Panc1 (cell line): ENCODE measurements at regions not wholly inside any gene's neighbourhood (a gene's known extent, or its start where the extent isn't known, plus 50 kb on each side); places are given as distances from the start of the nearest gene placed in this dataset.

Experiments
- ATAC-seq: fragments of 200-7000 bp; cut with Tn5 transposase; 2 replicates; pipeline ENCODE4 v1.9.1; 2020; ENCODE audit warnings: mild to moderate bottlenecking, moderate library complexity
- BruUV-seq: library from RNA; stranded (reverse); fragments of 400-500 nt; replicated peaks from 2 replicates; lab custom pipeline; 2021; lab: Mats Ljungman, UMichigan
- CTCF ChIA-PET: fragments of 300-600 bp; sonication (Branson Sonifier 250); formaldehyde crosslinking; loops from one replicate; lab custom pipeline; 2022; ENCODE audit warnings: antibody characterized with exemption; lab: Charles Lee
- POLR2A ChIA-PET: fragments of 300-600 bp; sonication (Branson Sonifier 250); formaldehyde crosslinking; loops from one replicate; lab custom pipeline; 2022; ENCODE audit warnings: antibody characterized with exemption; lab: Charles Lee
- DNase-seq: peaks from one replicate; pipeline ENCODE4 v3.0.0-alpha.2; 2010; ENCODE audit warnings: low read depth, low spot score
- H3K27ac ChIP-seq: 2 replicates; pipeline ENCODE4 v1.5.1; 2011; ENCODE audit warnings: mild to moderate bottlenecking, low read length, inconsistent platforms
- H3K27me3 ChIP-seq: fragments of 200-500 bp; sonication (Bioruptor generic); 2 replicates; pipeline ENCODE4 v1.6.0; 2014; ENCODE audit warnings: low read length, inconsistent platforms; ENCODE audit not compliant: control insufficient read depth, insufficient read depth
- H3K36me3 ChIP-seq: fragments of 200-500 bp; sonication (Bioruptor generic); 2 replicates; pipeline ENCODE4 v1.5.1; 2014; ENCODE audit warnings: inconsistent platforms, mild to moderate bottlenecking, low read length, moderate library complexity; ENCODE audit not compliant: control insufficient read depth, insufficient read depth
- H3K4me1 ChIP-seq: 2 replicates; pipeline ENCODE4 v1.5.1; 2011; ENCODE audit warnings: inconsistent platforms, mild to moderate bottlenecking, low read length, moderate library complexity; ENCODE audit not compliant: control insufficient read depth, insufficient read depth
- H3K4me3 ChIP-seq, 2 experiments: 2 replicates each; pipeline ENCODE4 v1.5.1; 2011 to 2012; ENCODE audit warnings: low read depth in 2 of 2, low read length in 2 of 2, mild to moderate bottlenecking in 2 of 2, inconsistent platforms in 1 of 2, moderate library complexity in 1 of 2
- H3K9me3 ChIP-seq: fragments of 200-500 bp; sonication (Bioruptor generic); 2 replicates; pipeline ENCODE4 v1.5.1; 2014; ENCODE audit warnings: low read depth, mild to moderate bottlenecking, inconsistent platforms, low read length, moderate library complexity; ENCODE audit not compliant: control insufficient read depth, insufficient read depth
- POLR2AphosphoS5 ChIP-seq: IDR thresholded peaks from 2 replicates; pipeline ENCODE4 v1.6.1; 2012; ENCODE audit warnings: mild to moderate bottlenecking, low read depth, low read length, moderate library complexity
- SIN3A ChIP-seq: IDR thresholded peaks from 2 replicates; pipeline ENCODE4 v1.6.1; 2012; ENCODE audit warnings: low read depth, mild to moderate bottlenecking, low read length, moderate library complexity, borderline replicate concordance; ENCODE audit not compliant: insufficient read depth
- TCF7L2 ChIP-seq: IDR thresholded peaks from 2 replicates; pipeline ENCODE4 v1.6.1; 2011; ENCODE audit warnings: mild to moderate bottlenecking, low read depth, low read length, inconsistent platforms
- in situ Hi-C: cut with HindIII; loops from 2 replicates; pipeline ENCODE4 v1.10.0; 2016; ENCODE audit warnings: low sequenced_read_pairs, low pct_unique_long_range_greater_than_20kb
- intact Hi-C: fragments of 100-400 bp; cut with micrococcal nuclease; formaldehyde crosslinking; loops from one replicate; pipeline ENCODE4 v1.10.0; 2022; ENCODE audit not compliant: unreplicated experiment
- TF ChIP-seq, protein P1 (sequence below): fragments of 450-650 bp; IDR thresholded peaks from 2 replicates; pipeline ENCODE4 v1.5.1; 2017; ENCODE audit warnings: mild to moderate bottlenecking
- TF ChIP-seq, protein P2 (sequence below), 2 experiments: IDR thresholded peaks; 2 replicates each; pipeline ENCODE4 v1.6.1; 2011 to 2012; ENCODE audit warnings: low read depth in 2 of 2, control low read depth in 1 of 2, low read length in 1 of 2, mild to moderate bottlenecking in 1 of 2, moderate library complexity in 1 of 2; ENCODE audit not compliant: insufficient read depth in 1 of 2

DNA sequence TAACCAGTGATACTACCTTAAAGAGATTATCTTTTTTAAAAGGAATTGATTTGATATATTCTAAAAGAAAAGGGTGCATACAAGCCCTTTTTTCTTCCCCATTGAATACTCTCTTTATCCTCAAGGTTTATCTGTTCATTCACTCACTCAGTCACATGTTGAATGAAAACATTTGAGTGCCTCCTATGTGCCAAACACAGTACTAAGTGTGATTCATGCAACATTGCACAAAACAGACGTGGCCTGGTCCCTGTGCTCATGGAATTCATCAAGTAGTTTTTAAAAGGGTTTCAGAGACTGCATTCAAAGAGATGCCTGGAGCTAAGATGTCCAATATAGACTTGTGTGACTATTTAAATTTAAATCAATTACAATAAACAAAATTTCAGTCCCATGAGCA lies 462.2 kb upstream of the MDFIC2 start:
- H3K4me3 ChIP-seq: no peak overlapping the region
- intact Hi-C loops: no loop called here
- TF ChIP-seq TCF7L2 (no peak), SIN3A (no peak), POLR2AphosphoS5 (no peak)
- TF ChIP-seq, protein P1, sequence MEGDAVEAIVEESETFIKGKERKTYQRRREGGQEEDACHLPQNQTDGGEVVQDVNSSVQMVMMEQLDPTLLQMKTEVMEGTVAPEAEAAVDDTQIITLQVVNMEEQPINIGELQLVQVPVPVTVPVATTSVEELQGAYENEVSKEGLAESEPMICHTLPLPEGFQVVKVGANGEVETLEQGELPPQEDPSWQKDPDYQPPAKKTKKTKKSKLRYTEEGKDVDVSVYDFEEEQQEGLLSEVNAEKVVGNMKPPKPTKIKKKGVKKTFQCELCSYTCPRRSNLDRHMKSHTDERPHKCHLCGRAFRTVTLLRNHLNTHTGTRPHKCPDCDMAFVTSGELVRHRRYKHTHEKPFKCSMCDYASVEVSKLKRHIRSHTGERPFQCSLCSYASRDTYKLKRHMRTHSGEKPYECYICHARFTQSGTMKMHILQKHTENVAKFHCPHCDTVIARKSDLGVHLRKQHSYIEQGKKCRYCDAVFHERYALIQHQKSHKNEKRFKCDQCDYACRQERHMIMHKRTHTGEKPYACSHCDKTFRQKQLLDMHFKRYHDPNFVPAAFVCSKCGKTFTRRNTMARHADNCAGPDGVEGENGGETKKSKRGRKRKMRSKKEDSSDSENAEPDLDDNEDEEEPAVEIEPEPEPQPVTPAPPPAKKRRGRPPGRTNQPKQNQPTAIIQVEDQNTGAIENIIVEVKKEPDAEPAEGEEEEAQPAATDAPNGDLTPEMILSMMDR: no peak
- TF ChIP-seq, protein P2, sequence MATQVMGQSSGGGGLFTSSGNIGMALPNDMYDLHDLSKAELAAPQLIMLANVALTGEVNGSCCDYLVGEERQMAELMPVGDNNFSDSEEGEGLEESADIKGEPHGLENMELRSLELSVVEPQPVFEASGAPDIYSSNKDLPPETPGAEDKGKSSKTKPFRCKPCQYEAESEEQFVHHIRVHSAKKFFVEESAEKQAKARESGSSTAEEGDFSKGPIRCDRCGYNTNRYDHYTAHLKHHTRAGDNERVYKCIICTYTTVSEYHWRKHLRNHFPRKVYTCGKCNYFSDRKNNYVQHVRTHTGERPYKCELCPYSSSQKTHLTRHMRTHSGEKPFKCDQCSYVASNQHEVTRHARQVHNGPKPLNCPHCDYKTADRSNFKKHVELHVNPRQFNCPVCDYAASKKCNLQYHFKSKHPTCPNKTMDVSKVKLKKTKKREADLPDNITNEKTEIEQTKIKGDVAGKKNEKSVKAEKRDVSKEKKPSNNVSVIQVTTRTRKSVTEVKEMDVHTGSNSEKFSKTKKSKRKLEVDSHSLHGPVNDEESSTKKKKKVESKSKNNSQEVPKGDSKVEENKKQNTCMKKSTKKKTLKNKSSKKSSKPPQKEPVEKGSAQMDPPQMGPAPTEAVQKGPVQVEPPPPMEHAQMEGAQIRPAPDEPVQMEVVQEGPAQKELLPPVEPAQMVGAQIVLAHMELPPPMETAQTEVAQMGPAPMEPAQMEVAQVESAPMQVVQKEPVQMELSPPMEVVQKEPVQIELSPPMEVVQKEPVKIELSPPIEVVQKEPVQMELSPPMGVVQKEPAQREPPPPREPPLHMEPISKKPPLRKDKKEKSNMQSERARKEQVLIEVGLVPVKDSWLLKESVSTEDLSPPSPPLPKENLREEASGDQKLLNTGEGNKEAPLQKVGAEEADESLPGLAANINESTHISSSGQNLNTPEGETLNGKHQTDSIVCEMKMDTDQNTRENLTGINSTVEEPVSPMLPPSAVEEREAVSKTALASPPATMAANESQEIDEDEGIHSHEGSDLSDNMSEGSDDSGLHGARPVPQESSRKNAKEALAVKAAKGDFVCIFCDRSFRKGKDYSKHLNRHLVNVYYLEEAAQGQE (IDR thresholded peaks at IDR 0.05; ENCODE audit: insufficient read depth in 1 of 2, low read depth in 2 of 2, low read length in 1 of 2): no peak
- ATAC-seq: no peak
- POLR2A ChIA-PET: no interaction called here
- CTCF ChIA-PET: no interaction called here
- no peaks in the 10 kb centered on the region for H3K27me3 ChIP-seq
- no peak for DNase-seq
- no peaks in the 10 kb centered on the region for H3K4me1 ChIP-seq
- in situ Hi-C loops: no loop called here
- no peaks in the 10 kb centered on the region for H3K9me3 ChIP-seq
- no peak overlapping the region for H3K27ac ChIP-seq
- no TSS peak for BruUV-seq
- H3K36me3 ChIP-seq: no peaks in the 10 kb centered on the region

DNA sequence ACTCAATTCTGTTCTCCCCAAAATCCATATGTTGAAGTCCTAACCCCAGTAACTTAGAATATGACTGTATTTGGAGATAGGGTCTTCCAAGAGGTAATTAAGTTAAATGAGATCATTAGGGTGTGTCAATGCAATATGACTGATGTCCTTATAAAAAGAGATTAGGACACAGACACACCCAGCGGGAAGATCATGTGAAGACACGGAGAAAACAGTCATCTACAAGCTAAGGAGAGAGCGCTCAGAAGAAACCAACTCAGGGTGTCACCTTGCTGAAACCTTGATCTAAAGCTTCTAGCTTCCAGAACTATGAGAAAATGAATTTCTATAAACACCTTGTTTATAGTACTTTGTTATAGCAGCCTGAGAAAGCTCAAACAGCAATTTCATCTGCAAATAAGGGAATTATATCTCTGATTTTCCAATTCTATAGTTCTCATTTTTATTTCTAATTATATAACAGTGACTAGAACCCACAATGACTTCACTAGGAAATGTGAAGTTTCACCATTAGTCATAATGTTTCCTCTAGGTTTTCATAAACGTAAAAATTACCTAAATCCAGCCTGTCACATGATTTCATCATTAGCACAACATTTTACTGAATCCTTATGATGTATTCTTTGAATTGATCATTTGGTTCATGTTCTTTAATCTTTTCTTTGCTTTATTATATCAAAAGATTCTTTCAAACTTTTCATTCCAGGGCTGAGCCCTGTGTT lies 459.1 kb upstream of the MDFIC2 start:
- BruUV-seq: no TSS peak
- intact Hi-C loops: no loop called here

More for the DNA sequence above, 459.1 kb upstream of the MDFIC2 start:
- H3K9me3 ChIP-seq: no peaks in the 10 kb centered on the region
- ChIA-PET POLR2A (no interaction called here), CTCF (no interaction called here)
- H3K4me1 ChIP-seq: no peaks in the 10 kb centered on the region
- in situ Hi-C loops: no loop called here
- H3K36me3 ChIP-seq: no peaks in the 10 kb centered on the region
- H3K27ac ChIP-seq: no peak overlapping the region
- H3K27me3 ChIP-seq: no peaks in the 10 kb centered on the region
- no peak for ATAC-seq
- H3K4me3 ChIP-seq: no peak overlapping the region
- no peak for DNase-seq
- TF ChIP-seq TCF7L2 (no peak), POLR2AphosphoS5 (no peak), SIN3A (no peak)
- TF ChIP-seq, protein P2 (IDR thresholded peaks at IDR 0.05; ENCODE audit: insufficient read depth in 1 of 2, low read depth in 2 of 2, low read length in 1 of 2): no peak
- TF ChIP-seq, protein P1: no peak
